Dedifferentiated amniotic fluid mesenchymal stem cell (primary cell): ENCODE measurements at regions not wholly inside any gene's neighbourhood (a gene's known extent, or its start where the extent isn't known, plus 50 kb on each side); places are given as distances from the start of the nearest gene placed in this dataset.

Experiments used
- DNase-seq: peaks from one replicate; pipeline ENCODE4 v3.0.0-alpha.2; 2016; ENCODE audit errors: extremely low spot score

DNA sequence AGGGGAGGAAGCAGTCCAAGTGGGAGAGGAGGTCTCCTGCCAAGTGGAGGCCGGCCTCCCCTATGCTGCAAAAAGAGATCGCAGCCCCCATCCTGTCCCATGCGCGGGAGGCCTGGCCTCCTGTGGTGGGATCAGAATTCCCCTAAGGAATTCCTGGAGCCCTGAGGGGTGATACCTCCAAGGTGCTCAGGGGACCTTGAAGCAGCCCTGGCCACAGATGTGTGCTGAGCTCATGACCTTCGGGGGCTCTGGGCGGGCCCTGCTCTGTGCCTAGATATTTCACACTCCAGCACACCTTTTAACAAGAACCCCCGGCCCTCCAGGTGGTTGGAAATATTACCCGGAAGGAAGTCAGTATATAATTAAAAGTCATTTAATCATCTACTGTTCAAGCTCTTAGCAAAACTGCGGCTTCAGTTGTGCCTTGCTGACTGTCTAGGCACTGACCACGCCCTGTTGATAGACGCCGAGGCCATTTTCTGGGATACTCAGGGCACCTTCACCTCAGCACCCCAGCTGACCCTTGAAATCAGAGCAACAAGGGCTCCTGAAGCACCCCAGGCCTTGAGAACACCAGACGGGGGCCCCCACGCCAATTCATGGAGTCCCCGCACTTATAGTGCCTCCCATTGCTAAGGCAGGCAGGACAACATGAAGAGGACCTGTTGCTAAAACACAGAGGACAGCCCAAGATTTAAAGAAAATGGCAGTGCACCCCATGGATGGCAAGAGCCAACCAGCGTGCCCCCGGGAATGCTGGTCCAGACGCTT, 119.1 kb downstream of the NDUFA10 start:
- DNase-seq, result no peak

DNA sequence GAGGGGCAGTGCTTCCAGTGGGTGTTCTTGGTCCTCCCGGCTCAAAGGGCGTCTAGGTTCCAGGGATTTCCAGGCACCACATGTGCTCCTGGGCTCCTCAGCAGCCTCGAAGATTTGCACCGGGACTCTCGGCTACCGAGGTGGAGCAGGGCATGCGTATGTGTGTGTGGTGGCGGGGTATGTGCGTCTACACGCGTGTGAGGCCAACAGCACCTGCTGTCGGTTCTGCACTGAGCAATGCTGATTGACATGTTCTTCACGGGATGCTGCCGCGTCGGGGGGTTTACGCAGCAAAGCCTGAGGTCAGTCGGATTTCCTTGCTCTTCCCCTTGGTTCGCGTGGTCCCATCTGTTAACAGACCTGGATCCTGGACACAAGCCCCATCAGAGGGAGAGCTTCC, 119.8 kb downstream of the NDUFA10 start:
- DNase-seq, result no peak

- DNase-seq, result no peak
These were observed 120.6 kb downstream of the NDUFA10 start for GRCh38 chr2:239904496-239904895.

- no peak for DNase-seq
These were observed 121.3 kb downstream of the NDUFA10 start for GRCh38 chr2:239903803-239904202.

DNA sequence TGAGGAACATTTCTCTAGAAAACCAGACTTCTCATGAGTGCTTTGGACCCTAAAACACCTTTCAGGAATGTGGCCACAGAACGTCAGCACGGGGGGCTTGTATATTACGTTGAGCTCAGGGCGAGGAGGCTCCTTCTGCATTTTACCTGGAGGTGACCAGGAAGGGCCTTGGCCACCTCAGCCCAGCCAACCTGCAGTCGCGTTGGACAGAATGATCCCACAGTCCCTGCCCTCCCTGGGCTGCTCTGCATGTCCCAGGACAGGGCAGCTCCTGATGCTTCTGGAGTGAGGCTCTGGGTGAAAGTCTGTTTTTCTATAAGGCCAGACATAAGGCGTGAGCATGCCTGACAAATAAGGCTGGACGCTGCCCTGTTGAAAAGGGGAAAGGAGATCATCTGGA, 121.9 kb downstream of the NDUFA10 start:
- no peak for DNase-seq

DNA sequence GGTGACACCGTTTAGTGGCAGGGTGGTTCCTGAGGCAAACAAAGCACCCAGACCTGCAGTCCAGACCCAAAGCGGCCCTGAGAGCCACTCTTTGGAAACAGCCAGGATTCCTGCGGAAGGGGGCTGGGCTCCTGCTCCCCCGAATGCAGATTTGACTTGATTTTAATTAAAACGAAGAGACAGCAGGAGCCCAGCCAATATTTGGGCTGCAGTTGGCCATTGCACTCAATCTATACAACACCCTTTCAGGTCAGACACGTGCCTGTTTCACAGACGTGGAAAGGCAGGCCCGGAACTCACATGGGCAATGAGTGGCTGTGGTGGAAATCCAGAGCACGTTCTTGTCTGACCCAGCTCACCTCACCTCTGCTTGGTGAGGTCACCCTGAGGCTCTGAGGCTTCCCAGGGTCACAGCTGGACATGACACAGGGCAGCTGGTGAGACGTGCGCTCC, 122.4 kb downstream of the NDUFA10 start:
- DNase-seq, result no peak

- DNase-seq, result no peak
These were observed 126.7 kb downstream of the NDUFA10 start for GRCh38 chr2:239898292-239898925.

DNA sequence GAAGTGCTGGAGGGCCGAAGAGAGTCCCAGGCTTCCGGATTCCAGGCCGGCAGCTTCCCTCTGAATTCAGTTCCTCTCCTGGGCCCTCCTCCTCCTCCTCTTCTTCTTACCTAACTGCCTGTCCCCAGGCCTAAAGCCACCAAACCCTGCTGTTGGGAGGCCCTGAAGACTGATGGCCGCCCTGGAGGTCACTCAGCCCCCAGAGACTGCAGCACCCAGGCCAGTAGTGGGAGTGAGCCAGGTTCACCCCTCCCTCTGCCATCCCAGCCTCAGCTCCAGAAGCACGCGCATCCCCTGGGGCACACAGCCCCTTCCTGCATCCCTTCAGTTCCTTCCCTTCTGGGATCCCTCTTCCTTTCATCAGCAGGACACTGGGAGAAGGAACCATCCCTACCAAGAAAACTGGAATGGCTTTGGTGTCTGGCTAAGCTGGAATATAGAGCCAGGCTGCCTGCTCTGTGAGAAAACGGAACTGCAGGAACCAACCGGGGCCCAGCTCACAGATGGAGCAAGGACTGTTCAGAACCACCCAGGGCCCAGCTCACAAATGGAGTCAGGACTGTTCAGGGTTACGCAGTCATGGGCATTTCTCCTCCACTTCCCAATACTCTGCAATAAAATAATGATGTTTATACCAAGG, 127.4 kb downstream of the NDUFA10 start:
- no peak for DNase-seq

GRCh38 chr2:239896075-239896474, 129.1 kb downstream of the NDUFA10 start:
- DNase-seq, result no peak

DNA sequence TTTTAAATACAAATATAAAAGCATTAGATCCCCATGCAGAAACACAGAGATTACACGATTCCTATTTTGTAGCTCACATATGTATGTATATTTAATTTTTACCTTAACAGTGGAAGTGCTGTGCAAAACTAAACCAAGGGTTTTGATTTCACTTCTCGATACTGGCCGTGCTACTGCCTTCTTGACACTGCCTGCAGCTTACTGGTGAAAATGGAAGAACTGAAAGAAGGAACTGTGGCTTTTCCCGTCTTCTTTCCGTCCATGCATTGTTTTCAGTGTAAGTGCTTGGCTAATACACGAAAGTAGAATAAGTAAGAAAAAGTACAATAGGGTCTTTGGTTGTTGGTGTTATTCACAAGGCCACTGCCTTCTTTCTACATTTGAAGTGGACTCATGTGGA, 129.5 kb downstream of the NDUFA10 start:
- no peak for DNase-seq

DNA sequence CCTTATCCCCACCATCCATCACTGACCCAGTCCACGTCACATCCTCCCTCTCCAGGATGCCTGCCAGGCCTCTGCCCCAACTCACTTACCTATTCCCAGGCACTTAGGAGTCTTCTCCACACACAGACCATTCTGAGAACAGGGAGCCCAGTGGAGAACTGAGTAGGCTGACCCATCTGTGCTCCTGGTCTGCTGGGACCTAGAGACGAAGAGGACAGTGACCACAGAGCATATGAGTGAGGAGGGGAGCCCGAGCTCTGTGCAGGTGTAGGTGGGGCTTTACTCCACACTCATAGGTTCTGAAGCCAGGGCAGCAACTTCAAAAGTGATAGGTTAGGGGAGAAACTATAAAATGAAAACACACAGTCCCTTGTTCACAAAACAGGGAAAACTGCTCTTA, 130.0 kb downstream of the NDUFA10 start:
- no peak for DNase-seq

GRCh38 chr2:239894276-239894675, 130.9 kb downstream of the NDUFA10 start:
- DNase-seq, result no peak

DNA sequence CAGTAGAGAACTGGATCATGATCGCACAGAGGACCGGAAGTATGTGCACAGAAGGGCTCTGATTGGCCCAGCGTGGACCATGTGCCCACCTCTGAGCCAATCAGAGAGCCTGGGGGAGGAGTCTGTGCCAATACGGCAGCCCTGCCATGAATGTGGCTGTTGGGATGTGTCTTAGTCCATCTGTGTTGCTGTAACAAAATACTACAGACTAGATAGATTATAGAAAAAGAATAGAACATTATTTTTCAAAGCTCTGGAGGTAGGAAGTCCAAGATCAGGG, 132.0 kb downstream of the NDUFA10 start:
- no peak for DNase-seq

DNA sequence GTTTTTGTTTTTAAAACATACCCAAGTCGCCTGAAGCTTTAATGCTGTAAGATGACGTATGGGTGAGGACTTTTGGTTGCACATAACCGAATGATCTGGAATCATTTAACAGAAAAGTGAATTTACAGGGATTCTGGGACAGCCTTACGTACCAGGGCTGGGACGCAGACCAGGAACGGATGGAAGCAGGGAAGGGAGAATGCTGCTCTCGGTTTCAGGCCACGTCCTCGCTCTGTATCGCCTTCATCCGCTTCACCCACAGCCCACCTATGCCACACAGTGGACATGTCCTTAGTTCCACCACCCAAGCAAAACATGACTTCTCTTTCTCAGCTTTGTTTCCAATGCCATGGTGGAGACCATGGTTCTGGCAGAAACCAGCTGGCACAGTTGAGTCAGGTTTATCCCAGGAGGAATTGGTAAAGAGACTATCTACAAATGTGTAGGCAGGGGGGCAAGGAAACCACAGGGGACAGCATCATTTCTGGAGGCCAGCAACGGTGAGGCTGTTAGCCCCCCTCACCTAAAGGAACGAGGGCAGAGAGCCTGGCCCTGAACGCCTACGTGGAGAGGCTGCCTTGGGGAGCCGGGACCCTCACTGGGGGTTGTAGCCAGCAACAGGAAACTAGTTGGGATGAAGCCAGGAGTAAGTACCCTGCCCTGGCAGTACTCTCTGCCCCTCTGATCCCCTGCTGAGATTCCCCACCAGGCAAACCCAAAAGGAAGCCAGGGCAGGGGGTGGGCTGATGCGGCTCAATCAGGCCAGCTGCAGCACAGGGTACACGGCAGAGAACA, 132.5 kb downstream of the NDUFA10 start:
- DNase-seq, result no peak

DNA sequence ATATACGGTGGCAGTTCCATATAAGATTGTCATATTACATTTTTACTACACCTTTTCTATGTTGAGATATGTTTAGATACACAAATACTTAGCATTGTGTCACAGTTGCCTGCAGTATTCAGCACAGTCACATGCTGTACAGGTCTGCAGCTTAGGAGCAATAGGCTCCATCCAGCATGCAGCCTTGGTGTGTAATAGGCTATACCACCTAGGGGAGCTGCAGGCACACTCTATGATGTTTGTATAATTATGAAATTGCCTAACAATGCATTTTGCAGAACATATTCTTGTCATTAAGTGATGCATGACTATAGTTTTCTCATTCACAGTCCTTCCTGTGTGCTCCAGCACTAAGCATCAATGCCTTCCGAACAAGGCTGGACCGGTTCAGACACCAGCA, 133.4 kb downstream of the NDUFA10 start:
- no peak for DNase-seq

GRCh38 chr2:239890206-239890746, 134.9 kb downstream of the NDUFA10 start:
- no peak for DNase-seq

DNA sequence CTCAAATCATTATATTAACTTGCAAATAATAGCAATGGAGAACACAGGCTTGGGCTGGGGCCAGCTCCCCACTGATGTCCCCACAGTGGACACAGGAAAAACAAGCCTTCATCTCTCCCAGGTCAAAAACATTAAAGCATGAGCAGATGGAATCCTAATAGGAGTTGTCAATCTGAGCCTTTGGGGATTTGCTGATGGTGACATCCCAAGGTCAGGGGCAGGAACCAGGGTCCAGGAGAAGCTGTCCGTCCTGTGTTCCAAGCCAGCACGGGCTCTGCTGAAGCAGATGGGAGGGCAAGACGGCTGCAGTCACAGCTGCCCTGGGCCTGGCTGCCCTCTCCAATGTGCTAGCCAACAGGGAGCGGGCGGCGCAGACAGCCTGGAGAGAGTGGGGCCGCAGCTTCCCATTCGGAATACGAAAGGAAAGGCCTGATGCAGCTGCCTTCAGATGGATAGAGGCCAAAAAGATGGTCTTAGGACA, 135.5 kb downstream of the NDUFA10 start:
- no peak for DNase-seq

DNA sequence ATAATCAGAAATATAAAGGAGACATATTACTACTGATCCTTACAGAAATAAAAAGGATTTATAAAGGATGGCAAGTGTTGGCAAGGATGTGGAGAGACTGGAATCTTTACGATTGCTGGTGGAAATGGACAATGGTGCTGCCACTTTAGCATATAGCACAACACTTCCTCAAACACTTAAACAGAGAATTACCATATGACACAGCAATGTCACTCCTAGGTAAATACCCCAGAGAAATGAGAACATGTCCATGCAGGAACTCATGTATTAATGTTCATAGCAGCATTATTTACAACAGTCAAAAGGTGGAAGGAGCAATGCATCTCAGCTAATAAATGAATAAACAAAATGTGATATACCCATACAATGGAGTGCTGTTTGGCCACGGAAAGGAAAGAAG, 137.5 kb downstream of the NDUFA10 start:
- no peak for DNase-seq

DNA sequence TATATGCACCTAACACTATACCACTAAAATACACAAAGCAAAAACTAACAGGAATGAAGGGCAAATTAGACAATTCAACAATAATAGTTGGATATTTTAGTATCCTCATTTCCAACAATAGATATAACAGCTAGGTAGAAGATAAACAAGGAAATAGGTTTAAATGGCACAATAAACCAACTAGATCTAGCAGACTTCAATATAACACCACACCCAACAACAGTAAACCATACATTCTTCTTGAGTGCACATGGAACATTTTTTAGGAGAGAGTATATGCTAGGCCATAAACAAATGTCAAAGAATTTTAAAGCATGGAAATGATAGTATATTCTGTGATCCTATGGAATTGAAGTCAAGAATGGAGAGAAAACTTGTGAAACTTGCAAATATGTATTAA, 138.4 kb downstream of the NDUFA10 start:
- DNase-seq, result no peak

DNA sequence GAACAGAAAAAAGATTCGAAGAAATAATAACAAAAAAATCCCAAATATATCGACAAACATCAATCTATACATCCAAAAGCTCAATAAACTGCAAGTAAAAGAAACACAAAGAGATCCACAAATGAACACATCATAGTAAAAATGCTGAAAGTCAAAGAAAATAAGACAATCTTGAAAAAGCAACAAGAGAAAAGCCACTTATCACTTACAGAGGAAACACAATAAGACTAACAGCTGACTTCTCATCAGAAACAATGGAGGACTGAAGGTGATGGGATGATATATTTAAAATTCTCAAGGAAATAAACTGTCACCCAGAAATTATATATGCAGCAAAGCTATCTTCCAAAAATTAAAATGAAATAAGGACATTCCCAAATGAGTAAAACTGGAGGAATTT, 140.3 kb downstream of the NDUFA10 start:
- DNase-seq, result no peak

- DNase-seq, result no peak
These were observed 141.1 kb downstream of the NDUFA10 start for GRCh38 chr2:239884051-239884405.
